ENCODE measurements at regions not wholly inside any gene's neighbourhood (a gene's known extent, or its start where the extent isn't known, plus 50 kb on each side); places are given as distances from the start of the nearest gene placed in this dataset.

GRCh38 chr18:41351430-41351829, 603.6 kb upstream of the PIK3C3 start:
- Histone ChIP-seq H3K4me2 (ENCODE audit: insufficient read depth in 1 of 2, low read depth in 2 of 2, low read length in 2 of 2) (no peak overlapping the region), H4K5ac (ENCODE audit: insufficient read length, low read depth, low read length) (no peak overlapping the region), H4K20me1 (replicated peaks in 1 of 2; ENCODE audit: control insufficient read depth in 1 of 2, insufficient read depth in 2 of 2, low read length in 2 of 2) (no peaks in the 10 kb centered on the region), H2BK15ac (ENCODE audit: low read length) (no peak overlapping the region), H3K36me3 (ENCODE audit: control insufficient read depth in 2 of 4, insufficient read depth in 4 of 4, low read length in 3 of 4) (no peaks in the 10 kb centered on the region), H2BK5ac (ENCODE audit: low read depth, low read length) (no peak overlapping the region), H3K9me3 (ENCODE audit: insufficient read depth in 2 of 2, low read depth in 1 of 2, low read length in 1 of 2) (no peaks in the 10 kb centered on the region; a peak in 1 of 4 replicates), H3K27ac (ENCODE audit: low read depth, low read length) (no peak overlapping the region), H3K79me1 (ENCODE audit: low read depth, low read length) (no peaks in the 10 kb centered on the region), H3K56ac (replicated peaks; ENCODE audit: insufficient read length, low read depth, low read length) (no peak overlapping the region), H3K23me2 (ENCODE audit: low read depth, low read length) (no peaks in the 10 kb centered on the region), H2BK120ac (replicated peaks; ENCODE audit: low read depth, low read length) (no peak overlapping the region), H3K4ac (replicated peaks; ENCODE audit: insufficient read length, low read depth, low read length) (no peak overlapping the region), H4K8ac (ENCODE audit: extremely low read depth, insufficient read depth, low read length) (no peak overlapping the region), H4K91ac (replicated peaks; ENCODE audit: insufficient read length, low read length) (no peak overlapping the region), H2AK5ac (ENCODE audit: low read depth, low read length) (no peak overlapping the region), H3K79me2 (ENCODE audit: control insufficient read depth in 1 of 2, insufficient read depth in 2 of 2, low read length in 2 of 2) (no peaks in the 10 kb centered on the region), H3K4me1 (replicated peaks in 1 of 4; ENCODE audit: control insufficient read depth in 3 of 4, insufficient read depth in 4 of 4, low read length in 3 of 4) (no peaks in the 10 kb centered on the region; a peak in 1 of 7 replicates), H3K14ac (ENCODE audit: insufficient read length) (no peak overlapping the region), H3K27me3 (replicated peaks in 1 of 4; ENCODE audit: control insufficient read depth in 3 of 4, extremely low read depth in 1 of 4, insufficient read depth in 3 of 4, low read length in 3 of 4) (no peaks in the 10 kb centered on the region), H3K9ac (replicated peaks in 1 of 4; ENCODE audit: extremely low read depth in 1 of 4, low read depth in 3 of 4, low read length in 3 of 4) (no peak overlapping the region), H3K4me3 (ENCODE audit: extremely low read depth in 1 of 4, insufficient read depth in 2 of 4, low read depth in 3 of 4, low read length in 4 of 4) (no peak overlapping the region), H2AFZ (ENCODE audit: low read length) (peak overlapping the region; percentile 32; the same call in 1 of the 2 replicates), H3K23ac (ENCODE audit: insufficient read length) (no peak overlapping the region), H2BK20ac (ENCODE audit: low read length) (no peak overlapping the region), H3K18ac (ENCODE audit: extremely low read depth, low read length) (no peak overlapping the region), H2BK12ac (ENCODE audit: low read depth, low read length) (no peak overlapping the region)
- DNase-seq (ENCODE audit: low read depth in 1 of 2, low spot score in 2 of 2) (no peak), FAIRE-seq (no peak)
- ChIA-PET CTCF (ENCODE audit: partially characterized antibody) (no interaction called here), POLR2A (ENCODE audit: partially characterized antibody) (no interaction called here)
- 92% methylated on average over 3 of the region's 3 CpGs; no CpG with 5 or more reads in 1 of the 2 experiments for WGBS, 2 experiments (ENCODE audit: extremely low coverage in 1 of 2, insufficient coverage in 1 of 2, insufficient read length in 1 of 2, insufficient replicate concordance in 2 of 2, low coverage in 1 of 2, low lambda C conversion rate in 2 of 2, missing lambda C conversion rate in 1 of 2)
- TF ChIP-seq YY1 (IDR thresholded peaks at IDR 0.05; ENCODE audit: low read depth, low read length) (no peak), TEAD4 (IDR thresholded peaks at IDR 0.05; ENCODE audit: low read depth, low read length) (no peak), CHD1 (IDR thresholded peaks at IDR 0.05; ENCODE audit: low read depth, low read length) (no peak), ASH2L (IDR thresholded peaks at IDR 0.05; ENCODE audit: low read length) (no peak), BRCA1 (IDR thresholded peaks at IDR 0.05; ENCODE audit: low read depth, low read length) (no peak)

All from H1 (cell line).